ENCODE measurements at regions not wholly inside any gene's neighbourhood (a gene's known extent, or its start where the extent isn't known, plus 50 kb on each side); places are given as distances from the start of the nearest gene placed in this dataset.

GRCh38 chr3:7927864-7928263 lies 573.8 kb upstream of the LMCD1 start:
- no peak for DNase-seq (ENCODE audit: insufficient read length, low spot score)
- FAIRE-seq = no peak
- TF ChIP-seq POLR2A (IDR thresholded peaks at IDR 0.05; ENCODE audit: low read depth, low read length) (no peak), PAX5 (IDR thresholded peaks at IDR 0.05; ENCODE audit: insufficient read depth, low read length, severe bottlenecking) (no peak), SPI1 (IDR thresholded peaks at IDR 0.05; ENCODE audit: low read depth, low read length) (no peak), TAF1 (IDR thresholded peaks at IDR 0.05; ENCODE audit: low read depth, low read length) (no peak), POU2F2 (IDR thresholded peaks at IDR 0.05; ENCODE audit: low read depth, low read length) (no peak), POLR2AphosphoS5 (IDR thresholded peaks at IDR 0.05; ENCODE audit: low read depth, low read length) (no peak)

GRCh38 chr3:7929319-7929889 lies 572.2 kb upstream of the LMCD1 start:
- DNase-seq (ENCODE audit: insufficient read length, low spot score) (no peak), FAIRE-seq (no peak)
- no peak for TF ChIP-seq POLR2A (IDR thresholded peaks at IDR 0.05; ENCODE audit: low read depth, low read length)
- no peak for TF ChIP-seq TAF1 (IDR thresholded peaks at IDR 0.05; ENCODE audit: low read depth, low read length)
- TF ChIP-seq POLR2AphosphoS5 (IDR thresholded peaks at IDR 0.05; ENCODE audit: low read depth, low read length) = no peak
- no peak for TF ChIP-seq PAX5 (IDR thresholded peaks at IDR 0.05; ENCODE audit: insufficient read depth, low read length, severe bottlenecking)
- TF ChIP-seq SPI1 (IDR thresholded peaks at IDR 0.05; ENCODE audit: low read depth, low read length) = no peak
- TF ChIP-seq POU2F2 (IDR thresholded peaks at IDR 0.05; ENCODE audit: low read depth, low read length) = no peak

GRCh38 chr3:7934362-7934761 lies 567.3 kb upstream of the LMCD1 start:
- no peak for TF ChIP-seq POLR2A (IDR thresholded peaks at IDR 0.05; ENCODE audit: low read depth, low read length)
- TF ChIP-seq SPI1 (IDR thresholded peaks at IDR 0.05; ENCODE audit: low read depth, low read length) = no peak
- TF ChIP-seq POLR2AphosphoS5 (IDR thresholded peaks at IDR 0.05; ENCODE audit: low read depth, low read length) = no peak
- TF ChIP-seq POU2F2 (IDR thresholded peaks at IDR 0.05; ENCODE audit: low read depth, low read length) = no peak
- TF ChIP-seq PAX5 (IDR thresholded peaks at IDR 0.05; ENCODE audit: insufficient read depth, low read length, severe bottlenecking) = no peak
- no peak for TF ChIP-seq TAF1 (IDR thresholded peaks at IDR 0.05; ENCODE audit: low read depth, low read length)
- no peak for DNase-seq (ENCODE audit: insufficient read length, low spot score)
- no peak for FAIRE-seq

GRCh38 chr3:7947930-7948329 lies 553.7 kb upstream of the LMCD1 start:
- DNase-seq (ENCODE audit: insufficient read length, low spot score) (no peak), FAIRE-seq (no peak)
- no peak for TF ChIP-seq POLR2A (IDR thresholded peaks at IDR 0.05; ENCODE audit: low read depth, low read length)
- no peak for TF ChIP-seq POLR2AphosphoS5 (IDR thresholded peaks at IDR 0.05; ENCODE audit: low read depth, low read length)
- no peak for TF ChIP-seq PAX5 (IDR thresholded peaks at IDR 0.05; ENCODE audit: insufficient read depth, low read length, severe bottlenecking)
- TF ChIP-seq TAF1 (IDR thresholded peaks at IDR 0.05; ENCODE audit: low read depth, low read length) = no peak
- TF ChIP-seq POU2F2 (IDR thresholded peaks at IDR 0.05; ENCODE audit: low read depth, low read length) = no peak
- TF ChIP-seq SPI1 (IDR thresholded peaks at IDR 0.05; ENCODE audit: low read depth, low read length) = no peak

GRCh38 chr3:7950890-7951289 lies 550.7 kb upstream of the LMCD1 start:
- no peak for FAIRE-seq
- no peak for TF ChIP-seq SPI1 (IDR thresholded peaks at IDR 0.05; ENCODE audit: low read depth, low read length)
- TF ChIP-seq POU2F2 (IDR thresholded peaks at IDR 0.05; ENCODE audit: low read depth, low read length) = no peak
- TF ChIP-seq POLR2A (IDR thresholded peaks at IDR 0.05; ENCODE audit: low read depth, low read length) = no peak
- no peak for TF ChIP-seq PAX5 (IDR thresholded peaks at IDR 0.05; ENCODE audit: insufficient read depth, low read length, severe bottlenecking)
- no peak for TF ChIP-seq POLR2AphosphoS5 (IDR thresholded peaks at IDR 0.05; ENCODE audit: low read depth, low read length)
- TF ChIP-seq TAF1 (IDR thresholded peaks at IDR 0.05; ENCODE audit: low read depth, low read length) = no peak
- DNase-seq (ENCODE audit: insufficient read length, low spot score) = no peak

- TF ChIP-seq POU2F2 (IDR thresholded peaks at IDR 0.05; ENCODE audit: low read depth, low read length) = no peak
- TF ChIP-seq PAX5 (IDR thresholded peaks at IDR 0.05; ENCODE audit: insufficient read depth, low read length, severe bottlenecking) = no peak
- TF ChIP-seq POLR2AphosphoS5 (IDR thresholded peaks at IDR 0.05; ENCODE audit: low read depth, low read length) = no peak
- DNase-seq (ENCODE audit: insufficient read length, low spot score) (no peak), FAIRE-seq (no peak)
These were observed 548.1 kb upstream of the LMCD1 start for GRCh38 chr3:7953449-7954014.

GRCh38 chr3:7957024-7957423 lies 544.6 kb upstream of the LMCD1 start:
- TF ChIP-seq SPI1 (IDR thresholded peaks at IDR 0.05; ENCODE audit: low read depth, low read length) = no peak
- no peak for TF ChIP-seq PAX5 (IDR thresholded peaks at IDR 0.05; ENCODE audit: insufficient read depth, low read length, severe bottlenecking)
- TF ChIP-seq POU2F2 (IDR thresholded peaks at IDR 0.05; ENCODE audit: low read depth, low read length) = no peak
- TF ChIP-seq POLR2A (IDR thresholded peaks at IDR 0.05; ENCODE audit: low read depth, low read length) = no peak
- TF ChIP-seq TAF1 (IDR thresholded peaks at IDR 0.05; ENCODE audit: low read depth, low read length) = no peak
- TF ChIP-seq POLR2AphosphoS5 (IDR thresholded peaks at IDR 0.05; ENCODE audit: low read depth, low read length) = no peak
- FAIRE-seq (no peak), DNase-seq (ENCODE audit: insufficient read length, low spot score) (no peak)

GRCh38 chr3:7959094-7959493 lies 542.5 kb upstream of the LMCD1 start:
- DNase-seq (ENCODE audit: insufficient read length, low spot score) = no peak
- no peak for FAIRE-seq
- TF ChIP-seq POLR2A (IDR thresholded peaks at IDR 0.05; ENCODE audit: low read depth, low read length) (no peak), SPI1 (IDR thresholded peaks at IDR 0.05; ENCODE audit: low read depth, low read length) (no peak), POLR2AphosphoS5 (IDR thresholded peaks at IDR 0.05; ENCODE audit: low read depth, low read length) (no peak), TAF1 (IDR thresholded peaks at IDR 0.05; ENCODE audit: low read depth, low read length) (no peak), POU2F2 (IDR thresholded peaks at IDR 0.05; ENCODE audit: low read depth, low read length) (no peak), PAX5 (IDR thresholded peaks at IDR 0.05; ENCODE audit: insufficient read depth, low read length, severe bottlenecking) (no peak)

GRCh38 chr3:7960601-7961000 lies 541.0 kb upstream of the LMCD1 start:
- TF ChIP-seq POLR2AphosphoS5 (IDR thresholded peaks at IDR 0.05; ENCODE audit: low read depth, low read length) = no peak
- no peak for TF ChIP-seq POU2F2 (IDR thresholded peaks at IDR 0.05; ENCODE audit: low read depth, low read length)
- TF ChIP-seq POLR2A (IDR thresholded peaks at IDR 0.05; ENCODE audit: low read depth, low read length) = no peak
- no peak for TF ChIP-seq TAF1 (IDR thresholded peaks at IDR 0.05; ENCODE audit: low read depth, low read length)
- TF ChIP-seq SPI1 (IDR thresholded peaks at IDR 0.05; ENCODE audit: low read depth, low read length) = no peak
- TF ChIP-seq PAX5 (IDR thresholded peaks at IDR 0.05; ENCODE audit: insufficient read depth, low read length, severe bottlenecking) = no peak
- FAIRE-seq = no peak
- DNase-seq (ENCODE audit: insufficient read length, low spot score) = no peak

- no peak for TF ChIP-seq SPI1 (IDR thresholded peaks at IDR 0.05; ENCODE audit: low read depth, low read length)
- no peak for TF ChIP-seq PAX5 (IDR thresholded peaks at IDR 0.05; ENCODE audit: insufficient read depth, low read length, severe bottlenecking)
- TF ChIP-seq TAF1 (IDR thresholded peaks at IDR 0.05; ENCODE audit: low read depth, low read length) = no peak
- TF ChIP-seq POLR2AphosphoS5 (IDR thresholded peaks at IDR 0.05; ENCODE audit: low read depth, low read length) = no peak
- no peak for TF ChIP-seq POLR2A (IDR thresholded peaks at IDR 0.05; ENCODE audit: low read depth, low read length)
- no peak for TF ChIP-seq POU2F2 (IDR thresholded peaks at IDR 0.05; ENCODE audit: low read depth, low read length)
- FAIRE-seq = no peak
These were observed 539.3 kb upstream of the LMCD1 start for GRCh38 chr3:7962301-7962700.

More at GRCh38 chr3:7962301-7962700, 539.3 kb upstream of the LMCD1 start:
- DNase-seq (ENCODE audit: insufficient read length, low spot score) = no peak

Data from GM12891 (cell line).